DMS53 treated with DMSO at 0.1 percent for 48 hours (cell line): ENCODE measurements at regions not wholly inside any gene's neighbourhood (a gene's known extent, or its start where the extent isn't known, plus 50 kb on each side); places are given as distances from the start of the nearest gene placed in this dataset.
"Not testable (repeated sequence)": the region's sequence is repeated elsewhere in the genome, so short reads cannot be mapped to it uniquely, and the experiment has no call there.

Source experiments
- DNase-seq: peaks from one replicate; lab custom pipeline; 2025; ENCODE audit not compliant: unreplicated experiment; lab: John Stamatoyannopoulos, UW

GRCh38 chr7:25432807-25433206, 204.5 kb upstream of the NPVF start:
- DNase-seq: no peak

- no peak for DNase-seq
Observed at GRCh38 chr7:25436413-25436812, 208.1 kb upstream of the NPVF start.

DNA sequence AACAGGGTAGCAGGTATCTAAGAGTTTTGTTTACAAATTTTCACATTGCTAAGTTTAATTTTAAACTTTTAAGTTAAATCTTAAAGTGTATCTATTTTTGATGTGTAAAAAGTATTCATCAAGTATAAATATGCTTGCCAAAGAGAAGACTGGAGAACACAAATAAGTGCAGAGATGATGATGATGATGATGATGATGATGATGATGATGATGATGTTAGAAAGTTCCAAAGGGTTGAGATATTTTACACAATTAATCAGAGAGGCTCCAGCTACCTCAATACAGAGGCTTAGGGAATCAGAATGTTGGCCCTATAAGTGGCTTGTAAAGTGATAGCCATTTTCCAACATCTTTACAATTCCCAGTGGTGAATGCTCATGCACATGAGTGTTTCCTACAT, 209.0 kb upstream of the NPVF start:
- DNase-seq: no peak

DNA sequence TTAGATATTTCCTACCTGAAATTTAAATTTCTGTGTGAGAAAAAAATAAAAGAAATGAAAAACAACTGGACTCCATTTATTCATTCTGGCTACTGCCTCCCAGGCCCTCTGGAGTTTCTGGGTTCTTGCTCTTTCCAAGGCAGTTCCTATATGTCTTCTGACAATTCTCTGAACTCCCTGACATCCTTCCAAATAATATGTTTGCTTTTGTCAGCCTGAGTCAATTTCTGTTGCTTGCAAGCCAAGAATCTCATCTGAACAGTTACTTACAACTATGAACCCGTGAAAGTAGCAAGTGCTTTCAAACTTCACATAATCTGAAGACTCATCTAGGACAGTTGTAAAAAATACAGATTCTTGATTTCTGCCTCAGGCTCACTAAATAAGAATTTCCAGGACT, 216.7 kb upstream of the NPVF start:
- no peak for DNase-seq

DNA sequence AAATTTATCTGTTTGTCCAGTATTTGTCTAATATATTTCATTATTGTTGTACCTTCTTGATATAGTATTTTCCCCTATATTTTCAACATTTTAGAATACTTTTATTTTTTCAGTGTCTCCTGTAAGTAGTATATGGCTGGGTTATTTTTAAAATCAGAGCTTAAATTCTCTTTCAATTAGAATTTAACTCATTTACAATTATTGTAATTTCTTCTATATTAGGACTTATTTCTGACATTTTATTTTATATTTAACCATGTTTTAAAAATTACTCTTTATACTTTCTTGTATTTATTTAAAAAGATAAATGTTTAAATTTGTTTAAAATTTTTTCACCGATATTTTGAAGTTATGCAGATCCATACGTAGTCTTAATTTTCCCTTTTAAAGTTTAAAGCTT, 220.0 kb upstream of the NPVF start:
- DNase-seq: no peak

GRCh38 chr7:25454020-25454419, 225.7 kb upstream of the NPVF start:
- DNase-seq: no peak

GRCh38 chr7:25454562-25455041, 226.3 kb upstream of the NPVF start:
- DNase-seq: no peak

DNA sequence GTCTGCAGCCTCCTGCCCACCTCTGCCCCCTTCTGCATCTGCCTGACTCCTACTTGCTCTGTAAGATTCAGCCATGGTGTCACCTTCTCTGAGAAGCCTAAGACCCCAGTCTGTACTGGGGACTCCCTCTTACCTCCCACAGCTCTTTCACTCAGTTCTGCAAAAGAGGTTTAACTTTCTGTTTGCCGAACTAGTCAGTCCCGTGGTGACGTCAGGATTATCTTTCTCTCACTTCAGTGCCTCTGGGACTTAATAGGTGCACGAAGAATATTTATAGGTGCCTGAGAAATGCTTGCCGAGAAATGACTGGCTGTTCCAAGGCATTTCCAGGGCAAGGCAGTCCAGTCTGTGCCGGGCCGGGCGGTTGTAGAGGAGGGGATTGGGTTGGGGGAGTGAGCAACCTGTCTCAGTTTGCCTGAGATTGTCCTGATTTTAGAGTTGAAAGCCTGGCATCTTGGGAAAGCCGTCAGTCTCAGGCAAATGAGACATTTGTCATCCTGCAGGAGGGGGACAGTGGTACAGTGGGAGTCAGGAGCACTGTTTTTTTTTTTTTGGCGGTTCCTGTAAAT, 227.5 kb upstream of the NPVF start:
- no peak for DNase-seq

DNA sequence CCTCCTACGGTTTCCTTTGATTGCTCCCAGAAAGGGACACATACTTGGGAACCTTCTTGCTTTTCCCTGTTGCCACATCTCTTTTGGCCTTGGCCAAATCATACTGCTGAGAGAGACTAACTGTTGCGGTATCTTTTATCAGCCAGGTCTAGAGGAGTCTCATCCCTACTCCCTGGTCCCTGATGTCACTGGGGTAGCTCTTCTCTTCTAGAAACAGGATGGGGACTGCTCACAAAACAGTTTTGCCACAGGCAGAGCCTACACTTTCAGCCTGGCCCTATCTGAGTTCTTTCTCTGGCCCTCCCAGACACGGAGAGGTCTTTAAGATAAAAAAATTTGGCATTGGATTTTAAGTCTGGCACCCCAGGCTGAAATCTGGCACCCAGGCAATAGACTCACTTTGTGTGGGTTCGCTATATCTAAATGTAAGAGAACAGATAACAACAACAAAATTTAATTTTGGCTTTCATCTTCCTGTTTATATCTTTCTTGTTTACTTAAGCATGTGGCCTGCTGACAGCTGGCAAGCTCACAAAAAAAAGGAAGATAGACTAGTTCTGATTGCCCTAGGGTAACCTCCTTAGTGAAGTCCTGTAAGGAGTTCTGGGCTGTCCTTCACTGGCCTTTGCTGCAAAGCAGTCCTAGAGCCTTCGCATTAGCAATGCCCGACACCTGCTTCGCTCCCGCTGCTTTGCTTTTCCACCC, 228.3 kb upstream of the NPVF start:
- peak; percentile 27 for DNase-seq

GRCh38 chr7:25459057-25459456, 230.8 kb upstream of the NPVF start:
- DNase-seq: no peak

DNA sequence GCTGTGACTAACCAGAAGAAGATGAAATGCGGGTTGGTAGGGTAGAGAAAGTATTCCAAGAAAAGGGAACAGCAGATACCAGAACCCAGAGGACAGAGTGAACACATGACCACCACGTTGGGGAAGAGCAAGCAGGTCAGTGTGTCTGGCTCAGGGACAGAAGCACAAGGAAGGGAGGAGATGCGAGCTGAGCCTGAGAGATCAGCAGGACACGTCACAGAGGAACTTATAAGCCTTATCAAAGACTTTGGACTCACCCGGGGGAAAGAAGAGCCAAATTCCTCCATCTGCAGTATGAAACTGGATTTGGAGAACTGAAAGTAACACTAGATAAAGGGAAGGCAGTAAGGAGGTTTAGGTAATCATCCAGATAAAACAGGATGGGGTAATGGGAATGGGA, 232.1 kb upstream of the NPVF start:
- no peak for DNase-seq

DNA sequence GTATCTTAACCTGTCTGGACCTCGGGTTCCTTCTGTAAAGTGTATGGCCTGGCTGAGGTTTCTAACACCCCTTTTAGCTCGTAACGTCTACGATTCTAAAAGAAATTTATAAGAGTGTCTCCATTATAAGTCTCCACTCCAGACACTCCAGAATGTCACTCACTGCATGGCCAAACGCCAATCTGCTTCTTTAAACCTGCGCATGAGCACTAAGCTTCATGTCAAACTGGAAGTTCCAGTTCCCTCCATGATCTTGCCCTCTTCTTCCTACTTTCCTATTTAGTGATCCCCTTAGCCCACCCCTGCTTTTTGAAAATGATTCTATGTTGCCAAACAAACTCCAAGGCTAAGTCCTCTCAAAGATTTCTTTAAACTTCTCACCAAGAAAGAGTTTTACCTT, 241.4 kb upstream of the NPVF start:
- DNase-seq: no peak

DNA sequence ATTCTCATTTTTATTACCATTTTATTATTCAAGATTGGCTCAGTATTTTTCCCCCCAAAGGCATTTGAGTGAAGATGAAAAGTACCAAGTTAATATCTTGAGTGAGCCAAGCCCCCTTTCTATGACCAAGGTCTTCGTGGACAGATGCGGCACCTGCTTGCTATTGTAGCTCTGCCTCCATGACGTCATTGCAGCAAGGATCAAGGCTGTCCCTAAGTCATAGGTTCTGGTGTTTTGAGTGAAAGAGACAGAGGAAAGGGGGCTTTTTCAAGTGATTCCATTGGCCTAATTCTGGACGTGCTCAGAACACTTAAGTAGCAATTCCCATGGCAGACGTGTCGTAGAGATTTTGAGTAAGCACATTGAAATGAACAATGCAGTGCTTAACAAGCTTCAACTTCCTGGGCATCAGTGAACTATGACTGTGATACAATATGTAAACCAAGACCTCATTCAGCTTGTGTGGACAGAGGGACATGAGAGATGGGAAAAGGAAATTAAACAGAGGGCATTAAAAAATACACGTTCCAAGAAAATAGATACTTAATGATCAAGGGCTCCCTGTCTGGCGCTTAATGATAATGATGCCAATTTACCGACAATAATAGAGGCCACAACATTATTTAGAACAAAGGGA, 248.7 kb upstream of the NPVF start:
- DNase-seq: no peak

GRCh38 chr7:25478221-25478620, 249.9 kb upstream of the NPVF start:
- not testable (repeated sequence) for DNase-seq

GRCh38 chr7:25478925-25479324, 250.6 kb upstream of the NPVF start:
- DNase-seq: no peak

GRCh38 chr7:25481891-25482290, 253.6 kb upstream of the NPVF start:
- no peak for DNase-seq

- DNase-seq: peak; percentile 63
Observed at GRCh38 chr7:25482631-25483030, 254.3 kb upstream of the NPVF start.

DNA sequence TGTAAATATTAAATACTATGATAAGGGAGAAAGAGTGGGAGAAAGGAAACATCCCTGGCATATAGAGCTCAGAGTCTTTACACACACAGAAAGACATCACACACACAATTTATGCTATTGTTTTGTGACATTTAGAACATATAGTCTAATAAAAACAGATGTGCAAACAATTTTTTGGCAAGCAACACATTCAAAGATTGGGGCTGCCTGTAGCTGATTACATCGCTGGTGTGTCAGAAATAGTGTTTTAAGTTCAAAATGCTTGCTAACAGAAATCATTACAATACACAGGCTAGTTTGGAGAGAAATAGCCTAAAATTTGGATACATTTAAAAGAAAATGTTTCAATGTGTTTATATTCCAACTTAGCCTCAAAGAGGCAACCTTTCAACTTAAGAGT, 256.7 kb upstream of the NPVF start:
- DNase-seq: no peak

DNA sequence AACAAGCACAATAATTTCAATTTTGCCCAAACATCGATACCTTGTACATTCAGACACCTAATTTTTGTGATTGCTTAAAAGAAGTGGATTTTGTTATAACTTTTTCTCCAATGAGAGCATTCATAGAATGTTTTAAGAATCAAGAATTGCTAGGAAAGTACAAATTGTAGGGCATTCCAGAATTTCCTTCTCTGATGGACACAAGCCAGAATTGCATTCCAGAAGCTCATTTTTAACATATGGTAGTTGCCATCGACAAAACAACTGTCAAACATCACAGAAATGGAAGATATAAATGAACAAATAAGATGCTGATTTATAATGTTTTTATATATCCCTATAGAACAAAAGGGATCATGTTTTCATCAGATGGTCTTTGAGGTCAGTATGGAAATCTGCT, 258.4 kb upstream of the NPVF start:
- DNase-seq: no peak

DNA sequence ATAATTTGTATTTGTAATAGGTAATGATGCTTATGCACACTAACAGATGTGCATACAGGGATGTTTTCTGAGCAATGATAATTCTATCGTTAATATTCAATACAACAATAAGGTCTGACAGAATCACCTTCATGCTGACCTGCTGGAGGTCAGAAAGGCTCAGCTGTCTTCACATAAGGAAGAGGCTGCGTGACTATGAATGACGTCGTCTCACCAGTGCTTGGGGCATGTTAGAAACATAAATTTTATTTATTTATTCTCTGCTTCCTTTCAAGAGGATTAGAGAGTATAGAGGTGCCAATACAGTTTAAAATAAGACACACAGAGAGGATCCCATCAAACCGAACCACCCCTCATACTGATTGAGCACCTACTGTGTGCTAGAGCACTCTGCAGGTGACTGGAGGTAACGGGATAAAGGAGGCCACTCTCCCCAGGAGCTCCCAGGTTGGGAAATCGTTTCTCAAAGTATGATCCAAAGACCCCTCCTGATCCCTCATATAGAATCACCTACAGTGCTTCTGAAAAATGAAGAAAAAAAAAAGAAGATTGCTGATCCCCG, 265.6 kb upstream of the NPVF start:
- no peak for DNase-seq

DNA sequence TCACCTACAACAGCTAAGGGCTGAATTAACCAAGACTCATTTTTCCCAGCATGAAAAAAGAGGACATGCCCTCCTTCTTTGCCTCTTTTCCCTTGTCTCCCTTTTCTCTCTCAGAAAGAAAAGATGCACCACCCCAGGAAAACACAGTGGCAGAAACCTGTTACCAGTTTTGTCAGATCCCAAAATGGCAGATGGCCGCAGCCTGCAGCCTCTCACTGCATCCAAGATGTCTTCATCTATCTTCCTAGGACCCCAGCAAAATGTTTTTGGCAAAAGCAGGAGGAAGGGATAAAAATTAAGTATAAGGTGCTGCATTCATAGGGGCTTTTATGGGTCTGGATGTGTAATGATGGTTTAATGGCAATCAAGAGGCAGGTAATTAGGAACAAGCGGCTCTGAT, 266.6 kb upstream of the NPVF start:
- DNase-seq: no peak
